Endothelial cell of umbilical vein (primary cell): ENCODE measurements at regions not wholly inside any gene's neighbourhood (a gene's known extent, or its start where the extent isn't known, plus 50 kb on each side); places are given as distances from the start of the nearest gene placed in this dataset.
"Not testable (repeated sequence)": the region's sequence is repeated elsewhere in the genome, so short reads cannot be mapped to it uniquely, and the experiment has no call there.

Experiments used
- BruUV-seq: library from RNA; stranded (reverse); fragments of 400-500 nt; replicated peaks from 2 replicates; lab custom pipeline; 2021; lab: Mats Ljungman, UMichigan
- CTCF ChIA-PET: fragments of 300-600, 350-600 bp; sonication (Branson Sonifier 250); formaldehyde crosslinking; loops from one replicate; lab custom pipeline; 2021; ENCODE audit warnings: antibody characterized with exemption, inconsistent platforms; lab: Charles Lee
- POLR2A ChIA-PET: fragments of 300-600, 350-600 bp; sonication (Branson Sonifier 250); formaldehyde crosslinking; loops from one replicate; lab custom pipeline; 2021; ENCODE audit warnings: antibody characterized with exemption, inconsistent platforms; lab: Charles Lee
- DNase-seq: peaks from one replicate; pipeline ENCODE4 v3.0.0-alpha.2; 2011; ENCODE audit warnings: low read depth, low spot score
- FAIRE-seq: peaks from 2 replicates; lab custom pipeline; 2011; peaks lifted over from hg19 to GRCh38; lab: Jason Lieb, UNC
- H2AFZ ChIP-seq: 2 replicates; pipeline ENCODE4 v1.6.0; 2012; ENCODE audit warnings: low read depth, low read length, control low read depth, inconsistent platforms
- H3K27ac ChIP-seq: 2 replicates; pipeline ENCODE4 v1.5.1; 2011; ENCODE audit warnings: low read depth, mild to moderate bottlenecking, control low read depth, low read length, moderate library complexity; ENCODE audit not compliant: insufficient read depth
- H3K27me3 ChIP-seq, 2 experiments: 2 replicates each; pipeline versions ENCODE4 v1.6.0 to v1.6.1; 2011; ENCODE audit warnings: low read length in 2 of 2, mixed read lengths in 1 of 2; ENCODE audit not compliant: control insufficient read depth in 2 of 2, insufficient read depth in 2 of 2
- H3K36me3 ChIP-seq, 2 experiments: 2 replicates in 1 of 2; 3 replicates in 1 of 2; pipeline ENCODE4 v1.5.1; 2011; ENCODE audit warnings: low read length in 2 of 2, mild to moderate bottlenecking in 1 of 2, moderate library complexity in 1 of 2; ENCODE audit not compliant: control insufficient read depth in 2 of 2, insufficient read depth in 2 of 2; ENCODE audit errors: extremely low read depth in 1 of 2
- H3K4me1 ChIP-seq: 3 replicates; pipeline ENCODE4 v1.5.1; 2011; ENCODE audit warnings: mild to moderate bottlenecking, low read length; ENCODE audit not compliant: control insufficient read depth, insufficient read depth; ENCODE audit errors: extremely low read depth
- H3K4me2 ChIP-seq: 2 replicates; pipeline ENCODE4 v1.6.1; 2011; ENCODE audit warnings: low read length, control low read depth, mixed read lengths; ENCODE audit not compliant: insufficient read depth
- H3K4me3 ChIP-seq, 3 experiments: fragments of 200-600 bp in 1 of 3; sonication (generic), shearing (Covaris generic) in 1 of 3; replicated peaks in 1 of 3; 2 replicates each; pipeline ENCODE4 v1.5.1; 2011 to 2016; ENCODE audit warnings: control low read depth in 3 of 3, low read length in 3 of 3, mild to moderate bottlenecking in 2 of 3, inconsistent platforms in 1 of 3, low read depth in 1 of 3, moderate library complexity in 1 of 3; ENCODE audit not compliant: insufficient read depth in 1 of 3
- H3K79me2 ChIP-seq: 2 replicates; pipeline ENCODE4 v1.6.0; 2012; ENCODE audit warnings: low read length, inconsistent platforms; ENCODE audit not compliant: control insufficient read depth, insufficient read depth
- H3K9ac ChIP-seq: replicated peaks from 2 replicates; pipeline ENCODE3; 2011; ENCODE audit warnings: low read length, control low read depth; ENCODE audit not compliant: insufficient read depth; ENCODE audit errors: extremely low read depth
- H3K9me1 ChIP-seq: replicated peaks from 3 replicates; pipeline ENCODE4 v1.6.0; 2011; ENCODE audit warnings: mild to moderate bottlenecking, low read length; ENCODE audit not compliant: control insufficient read depth, insufficient read depth; ENCODE audit errors: extremely low read depth
- H3K9me3 ChIP-seq: replicated peaks from 2 replicates; pipeline ENCODE4 v1.5.1; 2012; ENCODE audit warnings: low read length, inconsistent platforms; ENCODE audit not compliant: control insufficient read depth, insufficient read depth
- H4K20me1 ChIP-seq: replicated peaks from 2 replicates; pipeline ENCODE3; 2011; ENCODE audit warnings: mild to moderate bottlenecking, low read length; ENCODE audit not compliant: control insufficient read depth, insufficient read depth; ENCODE audit errors: extremely low read depth
- dilution Hi-C: fragments of 300-500 bp; cut with MboI; formaldehyde crosslinking; loops from one replicate; pipeline ENCODE4 v1.15.0; 2019; ENCODE audit warnings: low sequenced_read_pairs; ENCODE audit not compliant: extremely low pct_ligation_motif_present
- intact Hi-C: fragments of 100-400 bp; cut with micrococcal nuclease; formaldehyde crosslinking; loops from one replicate; pipeline ENCODE4 v1.10.0; 2022

DNA sequence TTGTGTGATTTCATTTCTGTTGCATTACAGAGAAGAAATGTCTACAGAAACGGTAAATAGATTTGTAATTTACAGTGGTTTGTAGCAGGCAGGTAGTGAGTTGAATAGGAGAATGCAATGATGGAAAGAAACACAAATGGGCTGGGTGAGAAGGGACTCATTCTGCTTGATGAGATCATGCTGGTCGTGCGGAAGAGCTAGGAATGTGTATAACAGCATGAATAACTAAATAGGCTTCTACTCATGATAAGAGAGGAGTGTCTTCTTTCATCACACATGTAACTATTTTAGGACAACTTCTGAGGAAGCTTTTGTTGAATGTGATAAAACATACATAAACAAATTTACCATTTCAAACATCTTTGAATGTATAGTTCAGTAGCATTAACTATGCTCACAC, 113.0 kb upstream of the HSFY1 start:
- H3K79me2 ChIP-seq, POLR2A ChIA-PET, BruUV-seq, H3K9me3 ChIP-seq, dilution Hi-C loops, H3K9me1 ChIP-seq, intact Hi-C loops, H3K27me3 ChIP-seq, CTCF ChIA-PET, H3K27ac ChIP-seq, DNase-seq, FAIRE-seq, H2AFZ ChIP-seq, H3K9ac ChIP-seq, H4K20me1 ChIP-seq, H3K4me3 ChIP-seq, H3K4me1 ChIP-seq, H3K36me3 ChIP-seq, H3K4me2 ChIP-seq: not testable (repeated sequence)

DNA sequence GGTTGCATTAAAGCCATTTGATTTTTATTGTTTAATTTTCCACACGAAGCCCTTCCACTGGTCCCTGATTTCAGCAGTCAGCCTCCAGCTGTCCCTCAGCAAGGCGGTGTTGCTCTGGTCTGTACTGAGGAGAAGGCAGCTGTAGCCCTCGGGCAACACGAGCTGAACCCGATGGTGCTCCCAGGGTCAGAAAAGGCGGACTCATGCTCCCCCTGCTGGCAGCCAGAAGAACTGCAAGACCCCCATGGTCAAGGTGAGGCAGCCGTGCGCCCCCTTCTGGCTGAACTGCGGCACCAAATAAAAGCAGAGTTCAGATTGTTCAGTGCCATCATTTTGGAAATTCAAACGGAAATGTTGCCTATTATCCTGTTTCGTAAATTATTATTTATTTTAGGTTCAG, 100.7 kb upstream of the HSFY1 start:
- H3K4me2 ChIP-seq, H3K27ac ChIP-seq, DNase-seq, H3K4me1 ChIP-seq, H3K9ac ChIP-seq, H3K36me3 ChIP-seq, CTCF ChIA-PET, H4K20me1 ChIP-seq, H3K9me3 ChIP-seq, intact Hi-C loops, BruUV-seq, FAIRE-seq, H2AFZ ChIP-seq, H3K9me1 ChIP-seq, H3K4me3 ChIP-seq, dilution Hi-C loops, H3K27me3 ChIP-seq, H3K79me2 ChIP-seq, POLR2A ChIA-PET: not testable (repeated sequence)

DNA sequence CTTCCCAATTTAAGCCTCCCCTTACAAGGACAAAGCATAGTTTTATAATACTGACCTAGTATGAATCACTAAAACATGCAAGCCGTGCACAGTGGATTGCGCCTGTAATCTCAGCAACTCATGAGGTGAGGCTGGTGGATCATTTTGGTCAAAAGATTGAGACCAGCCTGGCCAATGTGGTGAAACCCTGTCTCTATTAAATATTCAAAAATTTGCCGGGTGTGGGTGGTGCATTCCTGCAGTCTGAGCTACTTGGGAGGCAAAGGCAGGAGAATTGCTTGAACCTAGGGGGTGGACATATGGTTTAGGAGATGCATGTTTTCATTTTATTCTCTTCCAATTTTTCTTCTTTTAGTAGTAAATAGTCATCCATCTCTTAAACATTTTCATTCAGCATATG, 93.7 kb upstream of the HSFY1 start:
- H3K27ac ChIP-seq, H3K4me1 ChIP-seq, H3K4me3 ChIP-seq, intact Hi-C loops, dilution Hi-C loops, POLR2A ChIA-PET, H3K79me2 ChIP-seq, BruUV-seq, H3K9ac ChIP-seq, FAIRE-seq, H3K27me3 ChIP-seq, CTCF ChIA-PET, H3K36me3 ChIP-seq, H3K9me1 ChIP-seq, DNase-seq, H3K4me2 ChIP-seq, H4K20me1 ChIP-seq, H3K9me3 ChIP-seq, H2AFZ ChIP-seq: not testable (repeated sequence)

DNA sequence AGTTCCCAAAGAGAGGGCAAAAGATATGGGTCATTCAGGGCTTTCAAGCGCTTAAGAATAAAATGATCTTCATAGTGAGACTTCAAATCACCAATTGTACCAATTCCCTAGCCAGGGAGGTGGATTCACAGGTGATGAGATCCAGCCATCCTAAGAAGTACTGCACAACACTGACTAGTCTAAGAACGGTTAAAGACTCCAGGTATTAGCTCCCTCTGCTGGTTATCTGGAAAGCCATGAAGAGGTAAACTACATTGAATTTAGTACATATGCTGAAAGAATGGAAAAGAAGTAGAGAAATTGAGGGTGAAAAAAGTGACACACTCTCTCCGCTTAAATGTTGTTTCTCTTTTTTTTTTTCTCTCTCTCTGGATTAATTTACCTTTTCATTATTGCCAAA, 87.4 kb upstream of the HSFY1 start:
- H3K79me2 ChIP-seq, H3K4me2 ChIP-seq, BruUV-seq, H3K9me3 ChIP-seq, dilution Hi-C loops, H3K9me1 ChIP-seq, POLR2A ChIA-PET, H3K27me3 ChIP-seq, H2AFZ ChIP-seq, H3K27ac ChIP-seq, H4K20me1 ChIP-seq, H3K36me3 ChIP-seq, CTCF ChIA-PET, H3K4me1 ChIP-seq, H3K9ac ChIP-seq, H3K4me3 ChIP-seq, DNase-seq, intact Hi-C loops: not testable (repeated sequence)
- peak; percentile 65 for FAIRE-seq
